ENCODE measurements at regions not wholly inside any gene's neighbourhood (a gene's known extent, or its start where the extent isn't known, plus 50 kb on each side); places are given as distances from the start of the nearest gene placed in this dataset.

- H4K20me1 ChIP-seq (ENCODE audit: insufficient read depth, poor library complexity, severe bottlenecking), result no peaks in the 10 kb centered on the region
- no peaks in the 10 kb centered on the region for H3K27me3 ChIP-seq
- H3K4me1 ChIP-seq (ENCODE audit: insufficient read depth), result peaks cover 9% of the 10 kb centered on the region
- no peak overlapping the region for H3K4me3 ChIP-seq
- DNase-seq (ENCODE audit: low spot score), result no peak
- TF ChIP-seq EZH2phosphoT487 (IDR thresholded peaks at IDR 0.05; ENCODE audit: low read depth, severe bottlenecking, unreplicated experiment) (no peak), CTCF (IDR thresholded peaks at IDR 0.05; ENCODE audit: poor library complexity) (no peak), EZH2 (IDR thresholded peaks at IDR 0.05; ENCODE audit: borderline replicate concordance) (no peak)
- no peaks in the 10 kb centered on the region for H3K9me3 ChIP-seq (ENCODE audit: low read depth)
- no peaks in the 10 kb centered on the region for H3K79me2 ChIP-seq
- WGBS (ENCODE audit: low lambda C conversion rate, missing lambda C conversion rate), result 77% methylated on average over 8 of the region's 8 CpGs
- no peak overlapping the region for H3K4me2 ChIP-seq
- no peaks in the 10 kb centered on the region for H3K9me2 ChIP-seq (replicated peaks; ENCODE audit: insufficient read depth)
- no peak overlapping the region for H2AFZ ChIP-seq
- H3K36me3 ChIP-seq (replicated peaks; ENCODE audit: insufficient read depth, low read depth), result no peaks in the 10 kb centered on the region
- H3K27ac ChIP-seq, result peak overlapping the region; percentile 12
These were observed 221.3 kb upstream of the DAPK1 start for GRCh38 chr9:87276327-87276841.

DNA sequence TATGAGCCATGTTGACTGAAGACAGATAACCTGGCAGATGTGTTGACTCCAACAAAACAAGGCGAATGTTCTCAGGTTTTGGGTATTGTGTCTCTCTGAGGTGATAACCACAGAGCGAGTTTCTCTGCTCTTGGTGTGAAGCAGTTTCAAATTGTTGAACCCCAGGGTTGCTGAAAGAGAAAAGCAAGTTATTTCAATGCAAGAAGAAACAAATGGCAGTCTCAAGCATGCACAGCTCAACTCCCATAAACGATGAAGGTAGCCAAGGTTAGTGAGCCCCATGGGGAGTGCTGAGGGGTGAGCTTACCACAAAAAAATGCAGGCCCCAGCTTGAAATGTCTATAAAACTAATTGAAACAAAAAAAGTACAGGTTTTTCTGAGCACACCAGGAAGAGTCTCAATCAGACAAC lies 220.8 kb upstream of the DAPK1 start:
- Histone ChIP-seq H3K4me3 (no peak overlapping the region), H3K9me2 (replicated peaks; ENCODE audit: insufficient read depth) (no peaks in the 10 kb centered on the region), H3K4me1 (ENCODE audit: insufficient read depth) (peaks cover 9% of the 10 kb centered on the region), H3K36me3 (replicated peaks; ENCODE audit: insufficient read depth, low read depth) (no peaks in the 10 kb centered on the region), H3K9me3 (ENCODE audit: low read depth) (no peaks in the 10 kb centered on the region), H3K79me2 (no peaks in the 10 kb centered on the region), H4K20me1 (ENCODE audit: insufficient read depth, poor library complexity, severe bottlenecking) (no peaks in the 10 kb centered on the region), H3K4me2 (no peak overlapping the region), H2AFZ (no peak overlapping the region), H3K27ac (peak overlapping the region; percentile 12), H3K27me3 (no peaks in the 10 kb centered on the region)
- DNase-seq (ENCODE audit: low spot score), result no peak
- WGBS (ENCODE audit: low lambda C conversion rate, missing lambda C conversion rate), result 61% methylated on average over 3 of the region's 3 CpGs
- TF ChIP-seq EZH2 (IDR thresholded peaks at IDR 0.05; ENCODE audit: borderline replicate concordance) (no peak), EZH2phosphoT487 (IDR thresholded peaks at IDR 0.05; ENCODE audit: low read depth, severe bottlenecking, unreplicated experiment) (no peak), CTCF (IDR thresholded peaks at IDR 0.05; ENCODE audit: poor library complexity) (no peak)

DNA sequence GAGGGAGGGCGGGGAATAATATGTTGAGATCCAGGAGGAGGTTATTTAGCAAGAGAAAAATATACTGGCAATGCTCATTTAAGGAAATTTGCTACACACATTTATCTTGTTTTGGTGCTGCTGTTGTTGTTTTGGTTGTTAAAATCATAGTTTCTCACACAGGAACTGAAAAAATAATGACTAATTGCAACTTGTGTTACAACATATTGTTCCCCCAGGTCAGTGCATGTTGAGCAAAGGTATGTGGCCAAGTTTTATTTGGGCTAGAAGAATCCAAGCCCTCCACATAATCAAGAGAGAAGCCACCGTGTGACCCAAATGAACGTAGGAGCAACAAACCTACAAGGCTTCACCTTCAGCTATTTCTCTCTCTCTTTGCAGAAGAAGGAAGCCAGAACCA lies 220.3 kb upstream of the DAPK1 start:
- TF ChIP-seq CTCF (IDR thresholded peaks at IDR 0.05; ENCODE audit: poor library complexity) (no peak), EZH2phosphoT487 (IDR thresholded peaks at IDR 0.05; ENCODE audit: low read depth, severe bottlenecking, unreplicated experiment) (no peak), EZH2 (IDR thresholded peaks at IDR 0.05; ENCODE audit: borderline replicate concordance) (no peak)
- Histone ChIP-seq H4K20me1 (ENCODE audit: insufficient read depth, poor library complexity, severe bottlenecking) (no peaks in the 10 kb centered on the region), H2AFZ (no peak overlapping the region), H3K4me2 (no peak overlapping the region), H3K9me3 (ENCODE audit: low read depth) (no peaks in the 10 kb centered on the region), H3K4me3 (no peak overlapping the region), H3K27ac (peak overlapping the region; percentile 12), H3K9me2 (replicated peaks; ENCODE audit: insufficient read depth) (no peaks in the 10 kb centered on the region), H3K79me2 (no peaks in the 10 kb centered on the region), H3K27me3 (no peaks in the 10 kb centered on the region), H3K36me3 (replicated peaks; ENCODE audit: insufficient read depth, low read depth) (no peaks in the 10 kb centered on the region), H3K4me1 (ENCODE audit: insufficient read depth) (peaks cover 9% of the 10 kb centered on the region)
- 90% methylated on average over 3 of the region's 3 CpGs for WGBS (ENCODE audit: low lambda C conversion rate, missing lambda C conversion rate)
- DNase-seq (ENCODE audit: low spot score), result no peak
